RWPE1 (cell line): ENCODE measurements at regions not wholly inside any gene's neighbourhood (a gene's known extent, or its start where the extent isn't known, plus 50 kb on each side); places are given as distances from the start of the nearest gene placed in this dataset.

Source experiments
- CTCF ChIA-PET: fragments of 350-600 bp; sonication (Branson Sonifier 250); formaldehyde crosslinking; extraction: SDS; loops from one replicate; lab custom pipeline; 2021; lab: Yijun Ruan, JAX
- POLR2A ChIA-PET: fragments of 400-600 bp; formaldehyde crosslinking; extraction: SDS; loops from one replicate; lab custom pipeline; 2020; ENCODE audit warnings: antibody characterized with exemption; ENCODE audit not compliant: low non-redundant PET; lab: Yijun Ruan, JAX
- DNase-seq: peaks from one replicate; pipeline ENCODE4 v3.0.0; 2012; ENCODE audit warnings: low spot score
- H3K27ac ChIP-seq: fragments of 450-650 bp; 2 replicates; pipeline ENCODE4 v1.5.1; 2017
- TF ChIP-seq, protein P1 (sequence below): fragments of 450-650 bp; conservative IDR thresholded peaks from 2 replicates; pipeline ENCODE4 v1.5.1; 2017; ENCODE audit warnings: low read depth, mild to moderate bottlenecking

DNA sequence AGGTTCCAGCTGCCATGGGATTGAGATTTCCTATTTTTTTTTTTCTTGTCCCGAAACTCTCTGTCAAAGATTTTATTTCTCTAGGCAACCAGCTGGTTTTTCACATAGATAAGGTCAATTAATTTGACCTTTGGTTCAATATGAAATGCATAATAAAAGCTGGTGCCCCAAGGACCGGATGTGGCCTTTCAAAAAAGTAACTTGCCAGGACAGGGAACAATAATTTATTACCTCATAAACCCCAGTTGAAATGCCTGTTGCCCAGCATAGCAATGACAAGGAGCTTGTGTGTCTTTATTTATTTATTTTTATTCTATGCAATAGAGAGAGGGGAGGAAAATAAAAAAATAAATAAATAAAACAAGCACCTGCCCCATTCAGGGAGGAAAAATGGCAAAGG lies 472.7 kb downstream of the KCNJ2 start:
- POLR2A ChIA-PET: no interaction called here
- DNase-seq: no peak
- no peak overlapping the region for H3K27ac ChIP-seq
- TF ChIP-seq, protein P1, sequence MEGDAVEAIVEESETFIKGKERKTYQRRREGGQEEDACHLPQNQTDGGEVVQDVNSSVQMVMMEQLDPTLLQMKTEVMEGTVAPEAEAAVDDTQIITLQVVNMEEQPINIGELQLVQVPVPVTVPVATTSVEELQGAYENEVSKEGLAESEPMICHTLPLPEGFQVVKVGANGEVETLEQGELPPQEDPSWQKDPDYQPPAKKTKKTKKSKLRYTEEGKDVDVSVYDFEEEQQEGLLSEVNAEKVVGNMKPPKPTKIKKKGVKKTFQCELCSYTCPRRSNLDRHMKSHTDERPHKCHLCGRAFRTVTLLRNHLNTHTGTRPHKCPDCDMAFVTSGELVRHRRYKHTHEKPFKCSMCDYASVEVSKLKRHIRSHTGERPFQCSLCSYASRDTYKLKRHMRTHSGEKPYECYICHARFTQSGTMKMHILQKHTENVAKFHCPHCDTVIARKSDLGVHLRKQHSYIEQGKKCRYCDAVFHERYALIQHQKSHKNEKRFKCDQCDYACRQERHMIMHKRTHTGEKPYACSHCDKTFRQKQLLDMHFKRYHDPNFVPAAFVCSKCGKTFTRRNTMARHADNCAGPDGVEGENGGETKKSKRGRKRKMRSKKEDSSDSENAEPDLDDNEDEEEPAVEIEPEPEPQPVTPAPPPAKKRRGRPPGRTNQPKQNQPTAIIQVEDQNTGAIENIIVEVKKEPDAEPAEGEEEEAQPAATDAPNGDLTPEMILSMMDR: no peak
- CTCF ChIA-PET: no interaction called here

- H3K27ac ChIP-seq: no peak overlapping the region
- ChIA-PET CTCF (no interaction called here), POLR2A (no interaction called here)
- TF ChIP-seq, protein P1: no peak
- no peak for DNase-seq
These were observed 474.8 kb downstream of the KCNJ2 start for GRCh38 chr17:70644096-70644495.

- DNase-seq: no peak
- ChIA-PET POLR2A (no interaction called here), CTCF (no interaction called here)
- TF ChIP-seq, protein P1: no peak
- no peak overlapping the region for H3K27ac ChIP-seq
These were observed 477.3 kb downstream of the KCNJ2 start for GRCh38 chr17:70646673-70647072.

- ChIA-PET POLR2A (no interaction called here), CTCF (no interaction called here)
- no peak overlapping the region for H3K27ac ChIP-seq
- no peak for DNase-seq
- TF ChIP-seq, protein P1: no peak
These were observed 478.8 kb downstream of the KCNJ2 start for GRCh38 chr17:70648166-70648565.

GRCh38 chr17:70653850-70654249 lies 484.5 kb downstream of the KCNJ2 start:
- CTCF ChIA-PET: interaction anchor here (1.0 kb wide), 1 partner anchor 113 kb away, joined by 4 read pairs; no protein-coding TSS in a partner anchor
- no peak for DNase-seq
- no peak overlapping the region for H3K27ac ChIP-seq
- TF ChIP-seq, protein P1: no peak
- POLR2A ChIA-PET: no interaction called here

DNA sequence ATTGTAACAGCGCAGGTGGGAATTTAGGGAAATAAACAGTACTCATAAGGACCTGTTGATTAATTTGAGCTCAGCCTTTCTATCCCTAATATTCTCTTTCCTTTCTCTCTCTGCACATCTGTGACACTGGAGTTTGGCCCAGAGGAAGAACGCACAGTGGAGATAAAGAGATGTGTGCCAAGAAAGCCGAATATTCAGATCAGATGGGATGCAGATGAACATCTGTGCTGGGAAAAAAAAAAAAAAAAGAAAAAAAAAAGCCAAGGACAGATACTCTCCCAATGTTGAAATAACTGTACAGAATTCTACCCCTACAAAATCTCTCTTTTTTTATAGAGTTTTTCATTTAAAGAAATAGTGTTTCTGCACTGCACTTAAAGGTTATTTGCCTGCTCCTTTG lies 485.4 kb downstream of the KCNJ2 start:
- TF ChIP-seq, protein P1: no peak
- POLR2A ChIA-PET: no interaction called here

More for the DNA sequence above, 485.4 kb downstream of the KCNJ2 start:
- DNase-seq: no peak
- no peak overlapping the region for H3K27ac ChIP-seq
- CTCF ChIA-PET: interaction anchor here (0.6 to 1.0 kb wide), 3 partner anchors 112 to 1419 kb away, joined by 3 to 4 read pairs (median 3); no protein-coding TSS in a partner anchor
